Keratinocyte (primary cell): ENCODE measurements at regions not wholly inside any gene's neighbourhood (a gene's known extent, or its start where the extent isn't known, plus 50 kb on each side); places are given as distances from the start of the nearest gene placed in this dataset.

Experiments
- DNase-seq: peaks from one replicate; pipeline ENCODE4 v3.0.0-alpha.2; 2011; ENCODE audit warnings: low read depth, missing footprints, low spot score
- FAIRE-seq: peaks from 2 replicates; lab custom pipeline; 2011; peaks lifted over from hg19 to GRCh38; lab: Jason Lieb, UNC
- H2AFZ ChIP-seq: 2 replicates; pipeline ENCODE4 v1.6.0; 2012; ENCODE audit warnings: low read length, control low read depth, inconsistent platforms; ENCODE audit not compliant: control insufficient read depth
- H3K27ac ChIP-seq: 2 replicates; pipeline ENCODE4 v1.5.1; 2011; ENCODE audit warnings: low read length; ENCODE audit not compliant: control insufficient read depth, insufficient read depth
- H3K27me3 ChIP-seq: 3 replicates; pipeline ENCODE4 v1.6.0; 2011; ENCODE audit warnings: low read length; ENCODE audit not compliant: control insufficient read depth, insufficient read depth; ENCODE audit errors: extremely low read depth
- H3K36me3 ChIP-seq, 2 experiments: 2 replicates in 1 of 2; 3 replicates in 1 of 2; pipeline ENCODE4 v1.5.1; 2011; ENCODE audit warnings: low read length in 2 of 2, mild to moderate bottlenecking in 1 of 2; ENCODE audit not compliant: control insufficient read depth in 2 of 2, insufficient read depth in 2 of 2; ENCODE audit errors: extremely low read depth in 1 of 2
- H3K4me1 ChIP-seq: 3 replicates; pipeline ENCODE4 v1.5.1; 2011; ENCODE audit warnings: low read length; ENCODE audit not compliant: control insufficient read depth, insufficient read depth; ENCODE audit errors: extremely low read depth
- H3K4me2 ChIP-seq: 3 replicates; pipeline ENCODE4 v1.6.0; 2011; ENCODE audit warnings: low read depth, low read length; ENCODE audit not compliant: control insufficient read depth, insufficient read depth; ENCODE audit errors: extremely low read depth
- H3K4me3 ChIP-seq, 3 experiments: fragments of 200-600 bp in 1 of 3; sonication (generic) in 1 of 3; 2 replicates in 2 of 3; 3 replicates in 1 of 3; pipeline ENCODE4 v1.5.1; 2011 to 2016; ENCODE audit warnings: low read length in 3 of 3, mild to moderate bottlenecking in 3 of 3, control low read depth in 2 of 3, inconsistent platforms in 1 of 3, low read depth in 1 of 3, mixed read lengths in 1 of 3, mixed run types in 1 of 3, moderate library complexity in 1 of 3; ENCODE audit not compliant: control insufficient read depth in 2 of 3, insufficient read depth in 2 of 3; ENCODE audit errors: extremely low read depth in 1 of 3
- H3K79me2 ChIP-seq: 2 replicates; pipeline ENCODE4 v1.6.0; 2012; ENCODE audit warnings: low read length; ENCODE audit not compliant: control insufficient read depth, insufficient read depth
- H3K9ac ChIP-seq: 3 replicates; pipeline ENCODE4 v1.6.0; 2011; ENCODE audit warnings: low read length; ENCODE audit not compliant: control insufficient read depth, insufficient read depth; ENCODE audit errors: extremely low read depth
- H3K9me1 ChIP-seq: 3 replicates; pipeline ENCODE4 v1.6.0; 2011; ENCODE audit warnings: low read length; ENCODE audit not compliant: control insufficient read depth, insufficient read depth; ENCODE audit errors: extremely low read depth
- H3K9me3 ChIP-seq: 2 replicates; pipeline ENCODE4 v1.5.1; 2012; ENCODE audit warnings: low read depth, low read length; ENCODE audit not compliant: control insufficient read depth
- H4K20me1 ChIP-seq: 3 replicates; pipeline ENCODE4 v1.6.0; 2011; ENCODE audit warnings: low read length; ENCODE audit not compliant: control insufficient read depth, insufficient read depth; ENCODE audit errors: extremely low read depth
- EZH2 ChIP-seq: IDR thresholded peaks from one replicate; pipeline ENCODE4 v1.6.1; 2012; ENCODE audit warnings: inconsistent platforms, mild to moderate bottlenecking, low read length, moderate library complexity
- dilution Hi-C: fragments of 300-500 bp; cut with MboI; formaldehyde crosslinking; loops from one replicate; pipeline ENCODE4 v1.7.0; 2020; ENCODE audit warnings: low sequenced_read_pairs; ENCODE audit not compliant: extremely low pct_ligation_motif_present
- TF ChIP-seq, protein P1 (sequence below), 3 experiments: IDR thresholded peaks in 1 of 3; conservative IDR thresholded peaks in 1 of 3; optimal IDR thresholded peaks in 1 of 3; 2 replicates in 2 of 3; 3 replicates in 1 of 3; pipeline versions ENCODE3 to v1.5.1; 2011; ENCODE audit warnings: low read length in 3 of 3, mild to moderate bottlenecking in 3 of 3, moderate library complexity in 2 of 3, control low read depth in 1 of 3, inconsistent platforms in 1 of 3; ENCODE audit not compliant: insufficient read depth in 2 of 3; ENCODE audit errors: extremely low read depth in 1 of 3

DNA sequence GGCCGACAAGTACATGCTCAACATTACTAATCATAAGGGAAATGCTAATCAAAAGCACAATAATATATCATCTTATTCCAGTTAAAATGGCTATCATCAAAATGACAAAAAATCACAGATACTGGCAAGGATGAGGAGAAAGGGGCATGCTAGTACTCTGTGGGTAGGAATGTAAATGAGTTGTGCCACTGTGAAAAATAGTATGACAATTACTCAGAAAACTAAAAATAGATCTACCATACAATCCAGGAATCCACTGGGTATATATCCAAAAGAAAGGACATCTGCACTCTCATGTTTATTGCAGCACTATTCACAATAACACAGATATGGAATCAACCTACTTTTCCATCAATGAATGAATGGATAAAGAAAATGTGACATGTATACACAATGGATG, 1256.5 kb downstream of the SI start:
- no peaks in the 10 kb centered on the region for H4K20me1 ChIP-seq
- no peaks in the 10 kb centered on the region for H3K36me3 ChIP-seq
- no peaks in the 10 kb centered on the region for H3K79me2 ChIP-seq
- H3K9me3 ChIP-seq: no peaks in the 10 kb centered on the region
- no peak overlapping the region for H2AFZ ChIP-seq
- TF ChIP-seq, protein P1, sequence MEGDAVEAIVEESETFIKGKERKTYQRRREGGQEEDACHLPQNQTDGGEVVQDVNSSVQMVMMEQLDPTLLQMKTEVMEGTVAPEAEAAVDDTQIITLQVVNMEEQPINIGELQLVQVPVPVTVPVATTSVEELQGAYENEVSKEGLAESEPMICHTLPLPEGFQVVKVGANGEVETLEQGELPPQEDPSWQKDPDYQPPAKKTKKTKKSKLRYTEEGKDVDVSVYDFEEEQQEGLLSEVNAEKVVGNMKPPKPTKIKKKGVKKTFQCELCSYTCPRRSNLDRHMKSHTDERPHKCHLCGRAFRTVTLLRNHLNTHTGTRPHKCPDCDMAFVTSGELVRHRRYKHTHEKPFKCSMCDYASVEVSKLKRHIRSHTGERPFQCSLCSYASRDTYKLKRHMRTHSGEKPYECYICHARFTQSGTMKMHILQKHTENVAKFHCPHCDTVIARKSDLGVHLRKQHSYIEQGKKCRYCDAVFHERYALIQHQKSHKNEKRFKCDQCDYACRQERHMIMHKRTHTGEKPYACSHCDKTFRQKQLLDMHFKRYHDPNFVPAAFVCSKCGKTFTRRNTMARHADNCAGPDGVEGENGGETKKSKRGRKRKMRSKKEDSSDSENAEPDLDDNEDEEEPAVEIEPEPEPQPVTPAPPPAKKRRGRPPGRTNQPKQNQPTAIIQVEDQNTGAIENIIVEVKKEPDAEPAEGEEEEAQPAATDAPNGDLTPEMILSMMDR (optimal IDR thresholded peaks at IDR 0.05 in 1 of 3, IDR thresholded peaks at IDR 0.05 in 1 of 3, conservative IDR thresholded peaks at IDR 0.05 in 1 of 3; ENCODE audit: extremely low read depth in 1 of 3, insufficient read depth in 2 of 3, low read length in 3 of 3): no peak
- TF ChIP-seq EZH2: no peak
- DNase-seq (no peak), FAIRE-seq (no peak)
- no peak overlapping the region for H3K27ac ChIP-seq
- H3K4me2 ChIP-seq: no peak overlapping the region
- no peaks in the 10 kb centered on the region for H3K4me1 ChIP-seq
- no peak overlapping the region for H3K9ac ChIP-seq
- dilution Hi-C loops: no loop called here
- H3K9me1 ChIP-seq: no peaks in the 10 kb centered on the region
- no peak overlapping the region for H3K4me3 ChIP-seq
- H3K27me3 ChIP-seq: no peaks in the 10 kb centered on the region

DNA sequence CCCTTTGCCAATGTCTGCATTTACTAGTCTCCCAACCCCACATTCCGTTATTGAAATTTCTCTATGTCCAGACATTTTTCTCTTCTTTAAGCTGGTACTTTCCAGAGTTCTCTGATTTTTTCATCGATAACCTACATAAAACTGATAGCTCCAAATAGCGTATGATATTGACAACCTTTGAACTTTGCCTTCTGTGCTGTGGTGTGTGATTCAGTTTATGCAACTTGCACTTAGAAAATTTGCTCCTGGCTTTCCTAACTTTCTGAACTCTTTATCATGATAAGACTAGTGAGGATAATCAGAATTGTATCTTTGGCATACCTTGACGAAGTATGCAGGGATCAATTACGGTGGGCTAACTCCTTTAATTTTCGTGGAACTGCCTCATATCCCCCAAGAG, 1261.3 kb downstream of the SI start:
- H3K36me3 ChIP-seq: no peaks in the 10 kb centered on the region
- DNase-seq (no peak), FAIRE-seq (no peak)
- no peak overlapping the region for H3K27ac ChIP-seq
- H3K9me3 ChIP-seq: no peaks in the 10 kb centered on the region
- H3K27me3 ChIP-seq: no peaks in the 10 kb centered on the region
- H3K4me1 ChIP-seq: no peaks in the 10 kb centered on the region
- no peaks in the 10 kb centered on the region for H4K20me1 ChIP-seq
- H3K79me2 ChIP-seq: no peaks in the 10 kb centered on the region
- no peaks in the 10 kb centered on the region for H3K9me1 ChIP-seq
- H2AFZ ChIP-seq: no peak overlapping the region
- dilution Hi-C loops: no loop called here
- TF ChIP-seq, protein P1 (optimal IDR thresholded peaks at IDR 0.05 in 1 of 3, IDR thresholded peaks at IDR 0.05 in 1 of 3, conservative IDR thresholded peaks at IDR 0.05 in 1 of 3; ENCODE audit: extremely low read depth in 1 of 3, insufficient read depth in 2 of 3, low read length in 3 of 3): no peak
- no peak for TF ChIP-seq EZH2
- H3K9ac ChIP-seq: no peak overlapping the region
- no peak overlapping the region for H3K4me2 ChIP-seq
- no peak overlapping the region for H3K4me3 ChIP-seq
